Testis (tissue), 2 donors: ENCODE measurements at regions not wholly inside any gene's neighbourhood (a gene's known extent, or its start where the extent isn't known, plus 50 kb on each side); places are given as distances from the start of the nearest gene placed in this dataset.

Source experiments
- CTCF ChIP-seq, 3 experiments: fragments of 450-650 bp in 2 of 3; fragments of 200-600 bp in 1 of 3; sonication (generic) in 1 of 3; IDR thresholded peaks; one replicate each; pipeline ENCODE4 v1.5.1; 2016 to 2019; ENCODE audit warnings: antibody characterized with exemption in 3 of 3, mild to moderate bottlenecking in 2 of 3, moderate library complexity in 1 of 3
- POLR2A ChIP-seq: fragments of 450-650 bp; IDR thresholded peaks from one replicate; pipeline ENCODE4 v1.6.1; 2017; ENCODE audit warnings: antibody characterized with exemption, mild to moderate bottlenecking, moderate library complexity

GRCh38 chr17:21512307-21513011, 136.3 kb downstream of the KCNJ12 start:
- TF ChIP-seq CTCF (IDR thresholded peaks at IDR 0.05) (no peak), POLR2A (no peak)
